GM19395 (cell line): ENCODE measurements at regions not wholly inside any gene's neighbourhood (a gene's known extent, or its start where the extent isn't known, plus 50 kb on each side); places are given as distances from the start of the nearest gene placed in this dataset.

Experiments used
- ATAC-seq: cut with Tn5 transposase; IDR thresholded peaks from one replicate; pipeline ENCODE4 v1.9.1; 2021; ENCODE audit warnings: mild to moderate bottlenecking, moderate library complexity; ENCODE audit not compliant: unreplicated experiment

- ATAC-seq, result no peak
Measured at GRCh38 chrX:80098038-80098437, 83.5 kb downstream of the TBX22 start.

DNA sequence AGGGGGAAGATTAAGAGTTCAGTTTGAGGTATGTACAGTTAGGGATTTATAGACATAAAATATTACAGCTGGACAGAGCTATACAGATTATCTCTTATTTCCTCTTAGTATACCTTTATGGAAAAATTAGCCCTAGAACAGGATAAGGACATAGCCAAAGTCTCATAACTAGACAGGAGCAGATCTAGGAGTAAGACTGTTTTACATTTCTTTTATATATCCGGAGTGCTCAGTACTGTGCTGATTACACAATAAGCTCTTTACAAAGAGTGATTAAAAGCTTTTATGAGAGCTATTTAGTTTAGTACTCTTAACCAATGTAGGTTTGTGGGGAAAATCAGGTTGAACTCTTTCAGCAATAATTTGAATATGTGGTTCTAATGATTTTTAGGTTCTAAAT lies 105.8 kb downstream of the TBX22 start:
- ATAC-seq, result no peak

DNA sequence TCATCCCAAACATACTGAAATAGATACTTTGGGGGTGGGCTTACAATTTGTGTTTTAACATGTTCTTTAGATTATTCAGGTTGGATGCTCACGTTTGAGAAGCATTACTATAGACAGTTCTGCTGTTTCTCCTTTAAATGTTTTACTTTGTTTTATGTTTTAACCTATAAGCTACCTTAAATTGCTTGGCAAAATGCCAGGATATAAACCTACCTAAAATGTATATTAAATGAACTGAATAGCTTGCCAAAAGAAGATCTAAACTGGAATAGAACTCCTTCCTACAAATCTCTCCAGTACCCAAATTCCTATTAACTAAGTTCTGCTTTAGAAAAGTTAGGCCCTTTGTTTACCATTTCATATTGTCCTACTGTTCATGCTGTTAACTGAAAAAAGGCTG lies 124.4 kb downstream of the TBX22 start:
- no peak for ATAC-seq

DNA sequence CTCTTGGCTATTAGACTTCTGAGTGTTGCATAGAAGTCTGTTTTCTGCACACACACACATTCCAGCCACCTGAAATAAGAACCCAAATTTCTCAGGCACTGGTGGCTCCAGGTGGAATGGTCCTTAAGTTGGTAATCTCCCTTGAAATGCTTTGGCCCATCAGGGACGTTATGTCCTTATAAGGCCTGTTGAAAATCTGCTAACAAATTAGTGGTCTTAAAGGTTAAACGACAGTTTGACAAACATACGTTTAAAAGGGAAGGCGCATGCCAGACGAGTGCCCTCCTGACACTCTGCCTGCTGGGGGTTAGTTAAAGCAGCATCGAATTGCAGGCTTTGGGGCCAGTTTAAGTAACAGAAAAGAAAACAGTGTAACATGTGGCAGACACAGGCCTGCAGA lies 125.0 kb downstream of the TBX22 start:
- no peak for ATAC-seq

GRCh38 chrX:80170581-80170980 lies 156.0 kb downstream of the TBX22 start:
- no peak for ATAC-seq

DNA sequence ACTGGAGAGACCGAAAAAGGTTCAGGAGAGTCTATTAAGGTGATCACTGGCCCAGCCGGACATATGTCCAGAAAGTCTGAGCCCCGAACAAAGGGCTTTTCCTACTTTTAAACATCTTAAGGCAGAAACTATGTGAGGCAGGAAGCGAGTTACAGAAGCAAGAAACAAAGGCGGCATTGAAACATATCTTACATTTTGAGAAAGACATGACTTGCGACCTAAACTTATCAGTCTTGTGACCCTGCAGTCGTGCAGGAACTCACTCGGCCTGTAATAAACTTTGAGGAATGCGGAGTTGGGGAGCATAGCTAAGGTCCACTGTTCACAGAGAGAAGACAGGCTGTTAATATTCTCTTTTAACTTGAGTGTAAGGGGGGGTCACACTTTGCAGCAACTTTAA lies 158.7 kb downstream of the TBX22 start:
- no peak for ATAC-seq

- no peak for ATAC-seq
Measured at GRCh38 chrX:80174925-80175574, 160.5 kb downstream of the TBX22 start.

- ATAC-seq, result no peak
Measured at GRCh38 chrX:80181079-80181478, 166.5 kb downstream of the TBX22 start.

DNA sequence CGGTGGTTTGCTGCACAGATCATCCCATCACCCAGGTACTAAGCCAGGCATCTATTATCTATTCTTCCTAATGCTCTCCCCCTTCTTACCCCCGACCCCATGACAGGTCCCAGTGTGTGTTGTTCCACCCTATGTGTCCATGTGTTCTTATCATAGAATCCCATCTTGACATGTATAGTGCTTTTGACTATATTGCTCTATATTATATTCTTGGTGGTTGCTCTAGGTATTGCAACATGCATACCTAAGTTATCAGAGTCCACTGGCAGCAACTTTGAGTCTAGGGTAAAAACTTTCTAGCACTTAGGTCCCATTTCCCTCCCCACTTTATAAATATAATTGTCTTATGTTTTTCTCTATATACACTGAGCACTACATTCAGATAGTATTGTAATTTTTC lies 170.3 kb downstream of the TBX22 start:
- no peak for ATAC-seq

GRCh38 chrX:80206647-80207046 lies 192.1 kb downstream of the TBX22 start:
- no peak for ATAC-seq

GRCh38 chrX:80207327-80207726 lies 192.8 kb downstream of the TBX22 start:
- no peak for ATAC-seq

DNA sequence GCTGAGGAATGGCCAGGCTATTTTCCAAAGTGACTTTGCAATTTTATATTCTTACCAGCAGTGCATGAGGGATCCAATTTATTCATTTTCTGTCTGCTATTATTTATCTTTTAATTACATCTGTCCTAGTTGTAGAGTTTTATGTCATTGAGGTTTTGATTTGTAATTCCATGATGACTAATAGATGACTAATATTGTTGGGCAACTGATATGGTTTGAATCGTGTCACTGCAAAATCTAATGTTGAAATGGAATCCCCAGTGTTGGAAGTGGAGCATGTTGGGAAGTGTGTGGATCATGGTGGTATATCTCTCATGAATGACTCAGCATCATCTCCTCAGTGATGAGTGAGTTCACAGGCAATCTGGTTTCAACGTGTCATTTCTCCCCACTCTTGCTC lies 201.5 kb downstream of the TBX22 start:
- no peak for ATAC-seq

GRCh38 chrX:80223982-80224579 lies 196.2 kb upstream of the TENT5D start:
- ATAC-seq, result no peak

- no peak for ATAC-seq
Measured at GRCh38 chrX:80229626-80230025, 190.6 kb upstream of the TENT5D start.

DNA sequence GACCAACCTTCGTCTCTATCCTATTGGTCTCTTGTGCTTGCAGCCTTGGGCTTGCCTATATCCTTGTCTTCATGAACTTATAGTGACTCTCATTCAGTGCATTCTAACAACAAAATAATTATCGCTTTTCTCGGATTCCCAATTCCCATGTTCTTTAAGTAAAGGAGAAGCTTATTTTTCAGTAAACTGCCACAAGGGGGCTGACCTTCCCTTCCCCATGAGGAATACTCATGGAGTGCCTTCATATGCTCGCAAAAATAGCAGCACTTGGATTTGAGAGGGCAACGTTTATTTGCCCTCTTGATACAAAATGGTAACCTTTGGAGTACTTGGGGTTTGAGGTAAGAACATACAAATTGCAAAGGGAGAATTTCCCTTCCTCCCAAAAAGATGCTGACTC lies 183.2 kb upstream of the TENT5D start:
- ATAC-seq, result no peak

DNA sequence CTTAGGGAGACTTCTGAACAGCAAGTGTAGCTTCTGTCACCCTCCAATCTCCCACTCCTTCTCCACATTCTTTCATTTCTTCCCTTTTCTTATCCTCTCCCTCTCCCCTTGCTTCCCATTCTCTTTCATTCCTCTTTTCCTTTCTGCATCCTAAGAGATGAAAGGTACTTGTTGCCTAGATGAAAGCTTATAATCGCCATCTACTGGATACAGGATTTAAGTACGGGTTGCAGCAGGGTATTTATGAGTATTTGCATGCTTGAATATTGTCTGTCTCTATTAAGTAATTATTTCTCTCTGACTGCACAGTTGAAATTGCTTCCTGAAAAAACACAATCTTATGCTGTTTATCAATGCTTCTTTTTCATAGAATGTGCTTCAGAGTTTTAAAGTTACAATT lies 174.0 kb upstream of the TENT5D start:
- ATAC-seq, result no peak

DNA sequence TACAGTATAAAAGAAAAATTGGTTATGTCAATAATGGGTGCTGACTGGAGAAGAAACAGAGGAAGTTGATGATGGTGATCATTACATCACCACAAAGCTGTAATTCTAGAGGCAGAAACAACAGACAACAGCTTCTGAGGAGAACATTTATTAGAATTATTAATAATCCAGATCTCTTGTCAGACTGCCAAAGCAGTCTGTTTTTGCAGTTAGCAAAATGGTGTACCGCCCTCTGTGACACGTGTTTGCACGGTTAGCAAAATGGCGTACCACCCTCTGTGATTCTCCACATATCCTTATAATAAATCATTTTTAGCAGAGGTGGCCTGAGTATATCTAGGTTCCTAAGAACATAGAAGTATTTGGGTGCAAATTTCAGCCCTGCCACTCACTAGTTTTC lies 154.0 kb upstream of the TENT5D start:
- ATAC-seq, result no peak

- ATAC-seq, result no peak
Measured at GRCh38 chrX:80266979-80267378, 153.3 kb upstream of the TENT5D start.

DNA sequence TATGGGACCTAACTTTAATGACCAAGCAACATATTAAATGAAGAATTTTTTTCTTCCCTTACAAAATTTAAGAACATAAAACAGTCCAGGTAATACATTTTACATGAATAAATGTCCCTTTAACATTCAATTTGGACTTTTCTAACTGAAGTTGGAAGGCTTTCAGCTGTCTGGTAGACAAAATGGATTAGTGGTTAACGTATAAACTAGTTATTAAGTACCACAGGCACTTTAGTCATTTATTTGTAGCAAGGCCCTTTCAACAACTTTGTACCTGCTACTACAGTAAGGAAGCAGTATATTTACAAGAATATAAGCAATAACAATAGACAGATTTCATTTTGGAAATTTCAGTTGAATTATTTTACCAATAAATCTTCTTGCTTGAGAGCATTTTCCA lies 152.5 kb upstream of the TENT5D start:
- no peak for ATAC-seq

DNA sequence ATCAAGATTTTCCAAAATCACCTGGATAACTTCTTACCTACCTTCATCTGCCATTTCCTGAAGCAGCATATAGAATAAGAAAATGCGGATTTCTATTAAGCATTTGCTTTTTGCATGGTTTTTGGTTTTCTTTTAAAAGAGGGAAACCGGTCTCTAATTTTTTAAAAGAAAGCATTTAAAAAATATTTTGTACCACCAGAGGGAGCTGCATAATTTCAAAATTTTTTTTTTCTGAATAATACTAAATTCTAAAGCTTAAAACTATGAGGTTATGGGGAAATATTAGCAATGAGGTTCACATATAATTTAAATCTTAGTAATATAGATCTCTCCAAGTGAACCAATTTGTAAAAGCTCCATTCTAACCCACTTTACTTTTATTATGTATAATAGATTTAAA lies 137.7 kb upstream of the TENT5D start:
- ATAC-seq, result no peak

- ATAC-seq, result peak; percentile 69
Measured at GRCh38 chrX:80285131-80285773, 135.0 kb upstream of the TENT5D start.

- no peak for ATAC-seq
Measured at GRCh38 chrX:80290834-80291233, 129.4 kb upstream of the TENT5D start.

DNA sequence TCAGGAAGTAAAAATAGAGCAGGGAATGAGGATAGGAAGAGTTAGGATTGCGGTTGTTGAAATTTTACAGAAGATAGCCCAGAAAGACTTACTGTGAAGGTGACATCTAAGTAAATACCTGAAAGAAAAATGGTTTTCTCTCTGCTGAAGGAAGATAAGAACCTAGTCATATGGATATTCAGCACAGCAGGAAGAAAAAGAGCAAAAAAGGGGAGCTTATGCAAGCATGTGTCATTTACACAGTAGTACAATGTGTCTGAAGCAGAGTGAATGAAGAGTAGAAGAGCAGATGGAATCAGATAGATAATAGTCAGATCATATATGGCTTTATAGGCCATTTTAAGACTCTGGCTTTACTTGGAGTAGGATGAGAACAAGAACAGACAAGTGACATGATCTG lies 126.9 kb upstream of the TENT5D start:
- no peak for ATAC-seq
